T-cell (primary cell): ENCODE measurements at regions not wholly inside any gene's neighbourhood (a gene's known extent, or its start where the extent isn't known, plus 50 kb on each side); places are given as distances from the start of the nearest gene placed in this dataset.
"Not testable (repeated sequence)": the region's sequence is repeated elsewhere in the genome, so short reads cannot be mapped to it uniquely, and the experiment has no call there.

Experiments used
- ATAC-seq, 4 experiments: fragments of 200-7000 bp in 3 of 4; fragments of 150-1000 bp in 1 of 4; cut with Tn5 transposase; replicated peaks in 1 of 4; 1 replicate in 3 of 4; 2 replicates in 1 of 4; pipeline ENCODE4 v1.10.0; 2021; ENCODE audit warnings: moderate library complexity in 3 of 4, mild to moderate bottlenecking in 2 of 4, moderate number of reproducible peaks in 1 of 4
- CTCF ChIA-PET, 2 donors: fragments of 300-600 bp; sonication (Branson Sonifier 250); formaldehyde crosslinking; loops; one replicate each; lab custom pipeline; 2022; ENCODE audit warnings: antibody characterized with exemption in 2 of 2; lab: Charles Lee
- POLR2A ChIA-PET, 2 donors: fragments of 300-600 bp; sonication (Branson Sonifier 250); formaldehyde crosslinking; loops; one replicate each; lab custom pipeline; 2022; ENCODE audit warnings: antibody characterized with exemption in 2 of 2; lab: Charles Lee
- DNase-seq, 35 experiments: peaks; one replicate each; pipeline versions ENCODE4 v3.0.0 to v3.0.0-alpha.2; 2013 to 2023
- H3K27ac ChIP-seq: one replicate; pipeline ENCODE4 v1.5.1; 2013; ENCODE audit warnings: low read length
- H3K27me3 ChIP-seq, 2 experiments: replicated peaks in 1 of 2; 1 replicate in 1 of 2; 2 replicates in 1 of 2; pipeline versions ENCODE4 v1.6.1 to v1.7.0; 2013; ENCODE audit warnings: low read length in 1 of 2, mixed read lengths in 1 of 2; ENCODE audit not compliant: control insufficient read depth in 2 of 2, insufficient read depth in 2 of 2; ENCODE audit errors: extremely low read depth in 1 of 2
- H3K36me3 ChIP-seq, 2 donors: 1 replicate in 1 of 2; 2 replicates in 1 of 2; pipeline versions ENCODE4 v1.6.1 to v1.7.0; 2013; ENCODE audit warnings: low read length in 1 of 2; ENCODE audit not compliant: control insufficient read depth in 2 of 2, insufficient read depth in 1 of 2; ENCODE audit errors: extremely low read depth in 1 of 2
- H3K4me1 ChIP-seq, 2 experiments: 1 replicate in 1 of 2; 2 replicates in 1 of 2; pipeline versions ENCODE4 v1.6.1 to v1.7.0; 2013; ENCODE audit warnings: low read length in 2 of 2, mixed read lengths in 1 of 2; ENCODE audit not compliant: insufficient read depth in 2 of 2, control insufficient read depth in 1 of 2; ENCODE audit errors: extremely low read depth in 1 of 2
- H3K4me3 ChIP-seq, 2 donors: 1 replicate in 1 of 2; 2 replicates in 1 of 2; pipeline versions ENCODE4 v1.5.1 to v1.7.0; 2013; ENCODE audit warnings: mild to moderate bottlenecking in 2 of 2, low read length in 1 of 2, moderate library complexity in 1 of 2; ENCODE audit not compliant: control insufficient read depth in 1 of 2; ENCODE audit errors: extremely low read depth in 1 of 2
- H3K9me3 ChIP-seq: 2 replicates; pipeline ENCODE4 v1.7.0; 2013
- H3K27ac Mint-ChIP-seq, 2 donors: one replicate each; pipeline ENCODE4 v1.8.0; 2020 to 2021; ENCODE audit warnings: mild to moderate bottlenecking in 2 of 2, mixed read lengths in 2 of 2
- H3K27me3 Mint-ChIP-seq, 2 donors: one replicate each; pipeline ENCODE4 v1.8.0; 2021 to 2022; ENCODE audit warnings: mixed read lengths in 2 of 2
- H3K36me3 Mint-ChIP-seq: one replicate; pipeline ENCODE4 v1.8.0; 2021; ENCODE audit warnings: mixed read lengths
- H3K4me1 Mint-ChIP-seq, 3 donors: one replicate each; pipeline ENCODE4 v1.8.0; 2020 to 2022; ENCODE audit warnings: mixed read lengths in 3 of 3, mild to moderate bottlenecking in 1 of 3
- H3K4me3 Mint-ChIP-seq, 3 donors: one replicate each; pipeline ENCODE4 v1.8.0; 2020 to 2022; ENCODE audit warnings: mild to moderate bottlenecking in 3 of 3, mixed read lengths in 3 of 3, moderate library complexity in 3 of 3
- H3K9me3 Mint-ChIP-seq, 3 donors: one replicate each; pipeline ENCODE4 v1.8.0; 2020 to 2022; ENCODE audit warnings: mixed read lengths in 3 of 3
- WGBS: methylation state at CpG from one replicate; pipeline ENCODE4 v1.1.5; 2013; ENCODE audit warnings: missing lambda C conversion rate; ENCODE audit not compliant: insufficient coverage; 5-methylcytosine and 5-hydroxymethylcytosine counted together

- no peak overlapping the region for H3K27ac Mint-ChIP-seq
- Histone ChIP-seq H3K27ac (no peak overlapping the region), H3K4me3 (peak overlapping the region in 1 of 2 donors; percentile 39), H3K27me3 (peaks cover 0 to 8% of the 10 kb centered on the region in 2 experiments), H3K4me1 (peaks cover 0 to 3% of the 10 kb centered on the region in 2 experiments), H3K9me3 (no peaks in the 10 kb centered on the region), H3K36me3 (no peaks in the 10 kb centered on the region)
- H3K9me3 Mint-ChIP-seq = peaks cover 13 to 15% (median 15%) of the 10 kb centered on the region in 3 donors
- no peak overlapping the region for H3K4me3 Mint-ChIP-seq
- DNase-seq (peak in 1 of 35 experiments; percentile 21), ATAC-seq (peak in 2 of 4 experiments; percentile 27 to 28)
- ChIA-PET POLR2A (no interaction called here), CTCF (no interaction called here)
- H3K4me1 Mint-ChIP-seq = peaks cover 0 to 2% (median 0%) of the 10 kb centered on the region in 3 donors
- no peaks in the 10 kb centered on the region for H3K36me3 Mint-ChIP-seq
- H3K27me3 Mint-ChIP-seq = peaks cover 3 to 6% of the 10 kb centered on the region in 2 donors
- WGBS = 65% methylated on average over 28 of the region's 34 CpGs
Observed at GRCh38 chr20:30811885-30812671, 445.4 kb upstream of the DEFB115 start.

DNA sequence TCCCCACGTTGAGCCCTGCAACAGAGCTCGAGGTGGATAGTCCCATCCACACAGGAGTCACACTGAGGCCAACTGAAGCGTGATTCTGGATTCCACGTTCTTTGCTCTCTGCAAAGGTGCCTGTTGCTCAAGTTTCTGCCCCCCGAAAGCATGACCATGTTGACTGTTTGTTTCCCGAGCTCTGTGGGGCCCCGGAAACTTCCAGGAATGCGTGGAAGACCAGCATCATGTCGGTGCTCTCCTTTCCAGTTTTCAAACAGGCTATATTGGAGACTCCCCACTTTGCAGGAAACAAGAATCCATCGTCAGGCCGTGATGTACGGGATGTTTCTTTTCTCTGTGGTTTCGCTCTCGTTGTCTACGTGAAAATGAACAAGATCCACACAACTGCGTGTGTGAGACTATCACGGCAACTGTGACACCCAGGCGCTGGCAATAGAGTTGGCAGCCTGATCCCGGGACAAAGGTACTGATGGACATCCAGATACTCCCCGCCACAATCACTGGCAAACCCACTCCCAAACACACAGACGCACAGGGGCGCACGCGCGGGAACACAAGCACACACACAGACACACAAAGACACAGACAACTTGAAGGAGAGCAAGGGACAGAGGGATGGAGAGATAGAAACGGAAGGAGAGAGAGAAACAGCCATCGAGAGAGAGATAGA lies 444.6 kb upstream of the DEFB115 start:
- WGBS = 75% methylated on average over 22 of the region's 27 CpGs
- no peaks in the 10 kb centered on the region for H3K36me3 Mint-ChIP-seq
- peaks cover 3 to 6% of the 10 kb centered on the region in 2 donors for H3K27me3 Mint-ChIP-seq
- H3K36me3 ChIP-seq = no peaks in the 10 kb centered on the region
- H3K27me3 ChIP-seq = peaks cover 0 to 8% of the 10 kb centered on the region in 2 experiments
- peaks cover 0 to 3% of the 10 kb centered on the region in 2 experiments for H3K4me1 ChIP-seq
- H3K4me3 ChIP-seq = no peak overlapping the region
- DNase-seq = no peak
- peaks cover 0 to 2% (median 0%) of the 10 kb centered on the region in 3 donors for H3K4me1 Mint-ChIP-seq
- H3K27ac Mint-ChIP-seq = no peak overlapping the region
- CTCF ChIA-PET = no interaction called here
- H3K4me3 Mint-ChIP-seq = no peak overlapping the region
- POLR2A ChIA-PET = no interaction called here
- H3K9me3 Mint-ChIP-seq = peaks cover 13 to 15% (median 15%) of the 10 kb centered on the region in 3 donors
- no peak overlapping the region for H3K27ac ChIP-seq
- no peaks in the 10 kb centered on the region for H3K9me3 ChIP-seq
- ATAC-seq = no peak

DNA sequence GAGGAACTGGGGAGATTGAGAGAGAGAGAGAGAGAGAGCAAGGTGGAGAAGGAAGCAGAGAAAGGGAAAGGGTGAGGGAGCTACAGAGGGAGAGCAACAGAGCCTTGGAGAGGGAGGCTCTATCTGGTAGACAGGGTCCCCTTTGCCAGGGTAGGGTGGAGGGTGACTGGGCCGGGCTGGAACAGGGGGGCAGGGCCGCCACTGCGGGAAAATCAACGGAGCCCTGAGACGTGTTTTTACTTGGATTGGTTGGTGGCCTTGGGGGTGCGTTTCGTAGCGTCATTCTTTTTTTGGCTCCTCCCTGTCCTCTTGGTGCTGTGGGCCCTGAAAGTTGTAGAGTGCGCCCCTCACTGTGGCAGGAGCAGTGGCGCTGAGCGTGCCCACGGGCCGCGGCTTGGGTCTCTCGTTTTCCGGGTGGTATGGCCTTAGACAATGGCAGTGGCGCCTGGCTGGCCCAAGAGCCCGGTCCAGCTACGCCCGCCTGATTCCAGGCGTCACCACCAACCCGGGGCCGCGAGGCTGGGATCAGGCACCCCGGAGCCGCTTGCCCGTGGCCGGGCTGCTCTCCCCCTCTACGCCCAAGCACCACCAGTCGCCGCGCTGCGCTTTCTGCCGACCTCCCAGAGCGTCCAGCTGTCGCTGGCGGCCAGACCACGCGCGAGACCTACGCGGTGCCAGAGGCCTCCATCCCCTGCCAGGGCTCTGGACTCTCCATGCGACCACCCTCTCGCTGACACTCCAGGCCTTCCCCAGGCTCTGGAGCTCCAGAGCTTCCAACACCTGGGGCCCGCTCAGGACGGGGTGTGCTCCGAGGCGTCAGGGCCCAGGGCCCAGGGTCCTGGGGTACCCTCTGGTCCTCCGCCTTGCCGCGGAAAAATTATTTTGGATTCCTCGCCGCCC lies 443.8 kb upstream of the DEFB115 start:
- H3K4me1 Mint-ChIP-seq, H3K27ac Mint-ChIP-seq, H3K4me3 ChIP-seq, H3K36me3 Mint-ChIP-seq, CTCF ChIA-PET, H3K4me1 ChIP-seq, POLR2A ChIA-PET, H3K27me3 Mint-ChIP-seq, H3K27me3 ChIP-seq, H3K27ac ChIP-seq, H3K4me3 Mint-ChIP-seq, DNase-seq, H3K36me3 ChIP-seq, H3K9me3 ChIP-seq: not testable (repeated sequence)
- 84% methylated on average over 47 of the region's 53 CpGs for WGBS
- ATAC-seq = peak in 1 of 4 experiments; percentile 26
- peaks cover 13 to 15% (median 15%) of the 10 kb centered on the region in 3 donors for H3K9me3 Mint-ChIP-seq

- H3K9me3 Mint-ChIP-seq = peaks cover 13 to 15% (median 15%) of the 10 kb centered on the region in 3 donors
- 77% methylated on average over 21 of the region's 24 CpGs for WGBS
- H3K4me3 Mint-ChIP-seq, H3K27ac Mint-ChIP-seq, H3K4me1 ChIP-seq, H3K36me3 Mint-ChIP-seq, DNase-seq, H3K27ac ChIP-seq, POLR2A ChIA-PET, CTCF ChIA-PET, H3K36me3 ChIP-seq, H3K4me3 ChIP-seq, H3K27me3 ChIP-seq, H3K27me3 Mint-ChIP-seq, H3K9me3 ChIP-seq, H3K4me1 Mint-ChIP-seq: not testable (repeated sequence)
- peak in 1 of 4 experiments; percentile 24 for ATAC-seq
Observed at GRCh38 chr20:30814312-30814639, 443.2 kb upstream of the DEFB115 start.

DNA sequence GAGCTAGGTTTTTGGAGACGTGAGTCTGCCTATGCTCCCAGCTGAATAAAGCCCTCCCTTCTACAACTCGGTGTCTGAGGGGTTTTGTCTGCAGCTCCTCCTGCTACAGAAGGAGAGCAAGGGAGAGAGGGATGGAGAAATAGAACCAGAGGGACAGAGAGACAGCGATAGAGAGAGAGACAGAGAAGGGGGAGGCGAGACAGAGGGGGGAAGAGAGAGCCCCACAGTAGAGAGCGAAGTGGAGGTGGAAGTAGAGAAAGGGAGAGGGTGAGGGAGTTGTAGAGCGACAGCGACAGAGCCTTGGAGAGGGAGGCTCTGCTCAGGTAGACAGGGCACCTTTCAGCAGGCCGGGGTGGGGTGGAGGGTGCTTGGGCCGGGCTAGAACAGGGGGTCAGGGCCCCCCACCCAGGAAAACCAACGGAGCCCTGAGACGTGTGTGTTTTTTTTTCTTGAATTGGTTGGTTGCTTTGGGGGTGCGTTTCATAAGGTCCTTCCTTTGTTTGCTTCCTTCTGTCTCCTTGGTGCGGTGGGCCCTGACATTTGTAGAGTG lies 442.4 kb upstream of the DEFB115 start:
- H3K36me3 ChIP-seq, H3K36me3 Mint-ChIP-seq, H3K9me3 ChIP-seq, H3K27ac ChIP-seq, H3K4me3 Mint-ChIP-seq, H3K4me1 ChIP-seq, H3K27me3 ChIP-seq, H3K4me1 Mint-ChIP-seq, H3K27me3 Mint-ChIP-seq, DNase-seq, H3K27ac Mint-ChIP-seq, H3K4me3 ChIP-seq, CTCF ChIA-PET, POLR2A ChIA-PET: not testable (repeated sequence)
- peaks cover 13 to 15% (median 15%) of the 10 kb centered on the region in 3 donors for H3K9me3 Mint-ChIP-seq
- ATAC-seq = peak in 1 of 4 experiments; percentile 19
- 74% methylated on average over 10 of the region's 13 CpGs for WGBS
